Right forelimb (tissue), 1 donor: ENCODE measurements at regions not wholly inside any gene's neighbourhood (a gene's known extent, or its start where the extent isn't known, plus 50 kb on each side); places are given as distances from the start of the nearest gene placed in this dataset.
"Not testable (repeated sequence)": the region's sequence is repeated elsewhere in the genome, so short reads cannot be mapped to it uniquely, and the experiment has no call there.

Source experiments
- DNase-seq: peaks from one replicate; pipeline ENCODE4 v3.0.0-alpha.2; 2018

DNA sequence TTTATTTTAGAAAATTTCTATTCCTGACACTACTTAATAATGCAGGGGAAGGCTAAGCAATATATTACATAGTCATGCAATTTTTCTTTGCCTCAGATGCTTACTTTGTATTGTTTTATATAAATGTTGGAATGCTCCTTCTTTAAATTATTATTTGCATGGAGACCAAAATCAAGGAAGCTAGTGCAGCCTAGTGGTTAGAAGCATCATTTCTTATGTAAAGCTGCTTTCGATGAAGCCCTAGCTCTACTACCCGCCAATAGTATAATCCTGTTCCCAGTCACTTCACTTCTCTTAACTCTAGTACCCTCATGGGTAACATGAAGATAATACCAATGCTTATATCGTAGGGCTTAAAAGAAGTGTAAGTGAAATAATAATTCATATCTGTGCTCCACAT lies 198.9 kb downstream of the LRATD1 start:
- no peak for DNase-seq

DNA sequence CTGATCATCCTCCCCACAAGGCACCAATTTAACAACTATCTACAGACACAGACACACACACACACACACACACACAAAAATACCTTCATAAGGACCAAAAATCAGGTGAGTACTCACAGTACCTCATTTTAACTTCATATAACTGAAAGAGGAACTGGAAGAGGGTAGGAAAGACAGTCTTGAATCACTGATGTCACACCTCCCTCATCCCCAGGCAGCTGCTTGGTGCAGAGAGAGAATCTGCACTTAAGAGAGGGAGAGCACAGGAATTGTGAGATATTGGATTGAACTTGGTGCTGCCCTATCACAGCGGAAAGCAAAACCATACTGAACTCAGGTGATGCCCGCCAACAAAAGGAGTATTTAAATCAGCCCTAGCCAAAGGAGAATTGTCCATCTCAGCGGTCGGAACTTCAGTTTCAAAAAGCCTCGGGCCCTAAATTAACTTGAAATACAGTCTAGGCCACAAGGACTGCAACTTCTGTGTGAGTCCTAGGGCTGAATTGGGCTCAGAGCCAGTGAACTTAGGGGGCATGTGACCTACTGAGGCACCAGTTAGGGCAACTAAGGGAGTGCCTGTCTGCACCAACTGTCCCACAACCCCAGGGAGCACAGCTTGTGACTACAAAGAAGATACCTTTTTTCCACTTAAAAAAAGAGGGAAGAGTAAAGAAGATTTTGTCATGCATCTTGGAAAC lies 211.1 kb downstream of the LRATD1 start:
- DNase-seq: no peak

DNA sequence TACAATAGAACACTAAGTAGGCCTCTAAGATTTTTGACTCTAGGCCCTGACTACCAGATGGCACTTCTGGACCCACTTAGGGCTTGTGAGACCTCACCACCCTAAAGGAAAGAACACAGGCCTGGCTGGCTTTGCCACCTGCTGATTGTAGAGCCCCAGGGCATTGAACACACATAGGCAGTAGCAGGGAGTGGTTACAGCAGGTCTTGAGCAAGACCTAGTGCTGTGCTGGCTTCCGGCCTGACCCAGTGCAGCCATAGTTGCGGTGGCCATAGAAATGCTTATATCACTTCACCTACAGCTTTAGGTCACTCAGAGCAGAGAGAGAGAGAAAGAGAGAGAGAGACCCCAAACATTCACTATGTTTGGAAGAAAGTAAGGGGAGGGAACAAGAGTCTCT lies 223.2 kb downstream of the LRATD1 start:
- no peak for DNase-seq

DNA sequence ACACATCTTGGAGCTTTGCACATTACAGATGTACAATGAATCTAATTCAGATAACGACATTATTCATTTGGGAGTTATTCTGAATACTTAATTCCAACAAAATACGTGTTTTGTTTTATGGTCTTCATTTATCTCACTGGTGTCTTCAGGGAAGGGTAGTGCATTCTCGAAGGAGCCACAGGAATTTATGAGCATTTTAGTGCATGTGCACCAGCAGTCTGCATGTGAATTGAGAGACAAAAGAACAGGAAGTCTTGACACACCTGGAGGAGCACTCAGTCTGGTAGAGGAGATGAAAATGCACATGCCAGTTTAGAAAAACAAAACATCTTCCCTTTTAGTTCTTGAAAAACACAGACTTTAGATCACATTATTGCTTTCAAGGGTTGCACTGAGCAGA lies 228.7 kb downstream of the LRATD1 start:
- no peak for DNase-seq

DNA sequence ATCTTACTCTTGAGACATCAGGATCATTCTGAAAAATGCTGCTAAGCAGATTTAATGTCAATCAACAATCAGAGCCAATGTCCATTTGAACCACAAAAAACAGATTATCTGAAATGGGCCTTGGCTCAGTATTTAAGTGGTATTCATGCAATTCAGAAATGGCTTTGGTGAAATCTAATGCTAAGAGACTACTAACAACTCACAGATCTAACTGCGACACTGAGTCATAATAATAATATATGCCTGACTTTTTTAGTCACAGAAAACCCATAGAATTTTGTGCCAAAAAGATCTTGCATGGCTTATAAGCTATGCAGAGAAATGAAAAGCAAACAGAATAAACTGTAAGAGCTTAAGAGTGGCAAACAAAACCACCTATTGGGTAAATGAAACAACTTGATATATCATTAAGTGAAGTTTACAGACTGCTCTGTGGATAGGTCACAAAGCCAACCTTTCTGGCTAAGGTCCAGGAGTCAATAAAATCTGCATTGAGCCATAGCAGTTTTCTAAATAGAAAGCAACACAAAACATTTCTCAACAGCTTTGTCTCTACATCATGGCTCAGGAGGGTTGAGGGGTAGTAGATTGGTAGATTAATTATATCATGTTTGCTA lies 234.3 kb downstream of the LRATD1 start:
- no peak for DNase-seq

DNA sequence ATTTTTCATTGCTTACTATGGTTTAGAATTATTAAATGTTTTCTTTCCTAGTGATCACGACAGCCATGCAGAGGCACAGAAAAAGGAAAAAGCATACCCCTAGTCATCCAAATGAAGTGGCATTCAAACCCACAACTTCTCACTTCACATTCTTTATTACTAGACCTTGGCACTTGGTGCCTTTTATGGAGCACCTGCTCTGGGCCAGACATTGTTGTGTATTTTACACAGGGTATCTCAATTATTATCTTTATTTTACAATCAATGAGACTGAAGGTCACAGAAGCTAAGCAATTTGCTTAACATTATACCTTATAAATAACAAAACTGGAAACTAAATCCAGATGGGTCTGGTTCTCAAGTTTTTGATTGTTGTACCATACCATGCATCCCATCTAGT lies 235.3 kb downstream of the LRATD1 start:
- no peak for DNase-seq

DNA sequence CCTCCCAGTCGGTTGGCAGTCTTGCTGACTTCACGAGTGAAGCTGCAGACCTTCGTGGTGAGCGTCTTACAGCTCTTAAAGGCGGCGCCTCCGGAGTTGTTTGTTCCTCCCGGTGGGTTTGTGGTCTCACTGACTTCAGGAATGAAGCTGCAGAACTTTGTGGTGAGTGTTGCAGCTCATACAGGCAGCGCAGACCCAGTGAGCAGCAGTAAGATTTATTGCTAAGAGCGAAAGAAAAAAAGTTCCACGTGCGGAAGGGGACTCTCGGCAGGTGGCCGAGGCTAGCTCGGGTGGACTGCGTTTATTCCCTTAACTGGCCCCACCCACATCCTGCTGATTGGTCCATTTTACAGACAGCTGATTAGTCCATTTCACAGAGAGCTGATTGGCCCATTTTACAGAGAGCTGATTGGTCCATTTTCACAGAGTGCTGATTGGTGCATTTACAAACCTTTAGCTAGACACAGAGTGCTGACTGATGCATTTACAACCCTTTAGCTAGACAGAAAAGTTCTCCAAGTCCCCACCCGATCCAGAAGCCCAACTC lies 240.3 kb downstream of the LRATD1 start:
- DNase-seq: no peak

DNA sequence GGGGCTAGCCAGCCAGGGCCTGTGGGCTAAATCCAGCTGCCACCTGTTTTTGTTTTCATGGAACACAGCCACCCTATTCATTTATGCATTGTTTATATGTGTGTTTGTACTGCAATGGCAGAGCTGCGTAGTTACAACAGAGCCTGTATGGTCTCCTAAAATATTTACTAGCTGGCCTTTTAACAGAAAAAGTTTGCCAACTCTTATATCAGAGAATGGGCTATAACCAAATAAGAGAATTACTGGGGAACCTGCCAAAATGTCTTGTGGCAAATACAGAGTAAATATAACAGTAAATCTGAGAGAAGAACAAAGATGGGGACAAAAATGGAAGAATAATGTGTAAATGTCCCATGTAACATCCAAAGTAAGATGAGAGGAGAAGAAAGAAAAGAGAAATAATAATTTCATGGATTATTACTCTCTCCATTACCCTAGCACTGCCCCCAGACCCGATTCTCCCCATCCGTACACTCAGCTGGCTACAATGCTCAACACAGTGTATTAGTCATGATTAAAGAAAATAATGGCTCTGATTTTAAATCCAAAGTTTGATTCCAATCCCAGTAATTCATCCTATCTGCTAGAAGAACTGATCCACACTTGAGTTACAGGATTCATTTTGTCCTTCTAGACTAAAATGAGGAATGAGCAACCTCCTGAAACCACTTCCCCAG lies 249.3 kb downstream of the LRATD1 start:
- DNase-seq: no peak

DNA sequence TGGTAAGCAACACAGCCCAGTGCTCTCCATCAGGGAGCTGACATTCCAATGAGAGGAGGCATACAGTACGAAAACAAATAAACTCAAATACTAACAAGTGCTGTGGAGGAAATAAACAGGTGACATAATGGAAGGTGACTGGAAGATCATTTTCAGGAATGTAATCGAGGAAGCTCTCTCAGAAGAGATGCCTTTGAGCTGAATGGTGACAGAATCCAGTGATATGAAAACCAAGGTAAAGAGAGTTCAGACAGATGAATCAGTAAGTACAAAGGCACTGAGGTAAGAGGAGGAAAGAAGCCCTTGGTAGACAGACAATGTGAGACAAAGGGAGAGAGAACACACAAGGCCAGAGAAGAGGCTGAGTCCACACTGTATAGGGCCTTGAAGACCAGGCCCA lies 252.1 kb downstream of the LRATD1 start:
- DNase-seq: no peak

DNA sequence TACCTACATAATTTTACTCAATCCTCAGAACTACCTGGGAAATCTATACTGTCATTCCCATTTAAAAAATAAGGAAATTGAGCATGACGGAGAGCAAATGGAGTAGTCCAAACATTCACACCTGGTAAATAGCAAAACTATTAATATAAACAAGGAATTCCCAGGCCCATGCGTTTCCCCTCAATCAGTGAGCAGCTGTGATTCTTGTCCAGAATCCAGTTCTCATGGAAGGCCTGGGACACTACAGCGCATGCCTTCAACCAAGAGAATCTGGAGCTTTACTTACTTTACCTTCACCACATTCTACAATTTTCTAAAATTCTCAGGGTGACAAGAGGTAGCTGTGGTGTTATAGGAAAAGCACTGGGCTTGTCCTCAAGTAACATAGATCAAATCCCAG lies 259.0 kb downstream of the LRATD1 start:
- DNase-seq: no peak

DNA sequence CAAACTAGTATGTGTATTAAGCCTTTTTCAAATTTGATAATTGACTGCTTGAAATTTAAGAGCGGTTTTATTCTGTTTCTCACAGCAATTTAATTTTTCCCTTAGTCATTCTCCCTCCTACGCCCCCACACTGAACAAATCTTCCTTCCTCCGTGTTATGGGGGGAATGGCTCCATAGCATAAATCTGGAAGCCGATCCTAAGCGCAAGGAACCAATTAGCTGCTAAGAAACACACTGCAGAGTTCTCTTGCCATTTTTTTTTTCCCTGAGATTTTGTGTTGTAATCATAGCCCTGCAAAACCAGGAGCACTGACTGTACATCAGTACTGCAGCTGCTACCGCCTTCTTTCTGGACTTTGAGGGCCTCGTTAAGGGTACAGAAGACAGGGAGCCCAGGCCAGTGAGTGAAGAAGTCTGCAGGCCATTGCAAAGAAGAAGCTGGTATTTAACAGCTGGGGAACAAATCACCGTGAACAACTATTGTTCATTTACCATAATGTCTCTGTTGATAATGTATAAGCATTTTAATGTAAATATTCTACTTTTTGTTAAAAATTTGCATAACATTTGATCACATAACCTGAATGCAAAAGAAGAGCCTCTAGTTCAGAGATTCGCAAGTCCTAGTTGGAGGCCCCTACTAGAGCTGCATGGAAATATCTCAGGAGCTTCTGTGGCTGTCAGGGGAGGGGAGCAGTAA lies 264.0 kb downstream of the LRATD1 start:
- no peak for DNase-seq

DNA sequence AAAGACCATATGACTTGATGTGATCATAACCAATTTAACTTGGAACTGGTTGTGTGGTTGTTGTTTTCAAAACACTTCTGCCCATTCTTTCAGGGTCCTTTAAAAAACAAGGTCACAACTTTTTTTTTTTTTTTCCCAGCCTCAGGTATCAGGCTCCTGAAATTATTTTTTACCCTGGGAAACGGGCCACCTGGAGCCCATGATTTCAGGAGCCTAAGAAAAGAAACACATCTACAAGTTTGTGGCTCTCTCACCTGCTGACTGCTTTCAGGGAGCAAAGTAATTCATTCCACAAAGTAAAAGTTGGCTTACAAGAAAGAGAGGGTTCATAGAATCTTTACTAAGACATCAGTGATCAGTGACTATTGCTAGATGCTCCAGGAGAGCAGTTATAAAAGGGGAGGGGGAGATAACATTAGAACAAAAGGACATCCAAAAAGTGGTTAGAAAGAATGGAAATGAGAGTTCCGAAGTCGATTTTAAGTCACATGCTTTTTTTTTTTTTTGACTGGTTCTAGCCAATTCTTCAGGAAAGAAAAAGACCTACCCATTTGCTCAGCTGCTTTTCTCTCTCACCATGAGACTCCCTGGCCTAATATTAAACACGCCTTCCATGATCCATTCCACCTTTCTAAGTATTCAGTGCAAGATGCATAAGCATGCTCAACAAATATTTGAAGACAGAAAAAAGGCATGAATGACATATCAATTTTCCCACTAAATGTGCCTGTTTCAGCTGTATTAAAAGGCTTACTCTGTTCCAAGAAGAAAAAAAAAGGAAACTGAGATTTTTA lies 267.3 kb downstream of the LRATD1 start:
- DNase-seq: no peak

DNA sequence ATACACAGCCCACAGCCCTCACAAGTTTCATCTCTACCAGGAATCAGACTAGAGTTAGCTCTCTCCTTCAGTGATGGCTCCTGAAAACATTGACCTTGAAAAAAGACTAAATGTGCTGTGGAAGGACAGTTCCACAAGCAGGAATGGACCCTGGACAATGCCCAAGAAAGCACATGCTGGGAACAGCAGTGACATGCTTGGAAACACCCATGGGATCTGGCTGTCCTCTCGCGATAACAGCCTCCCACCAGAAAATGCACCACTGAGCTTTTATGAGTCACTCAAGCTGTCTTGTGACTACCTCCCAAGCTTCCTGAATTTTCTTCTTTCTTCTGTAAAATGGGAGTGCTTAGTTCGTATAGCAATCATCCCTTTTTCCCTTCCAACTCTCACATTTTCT lies 269.2 kb downstream of the LRATD1 start:
- DNase-seq: no peak

DNA sequence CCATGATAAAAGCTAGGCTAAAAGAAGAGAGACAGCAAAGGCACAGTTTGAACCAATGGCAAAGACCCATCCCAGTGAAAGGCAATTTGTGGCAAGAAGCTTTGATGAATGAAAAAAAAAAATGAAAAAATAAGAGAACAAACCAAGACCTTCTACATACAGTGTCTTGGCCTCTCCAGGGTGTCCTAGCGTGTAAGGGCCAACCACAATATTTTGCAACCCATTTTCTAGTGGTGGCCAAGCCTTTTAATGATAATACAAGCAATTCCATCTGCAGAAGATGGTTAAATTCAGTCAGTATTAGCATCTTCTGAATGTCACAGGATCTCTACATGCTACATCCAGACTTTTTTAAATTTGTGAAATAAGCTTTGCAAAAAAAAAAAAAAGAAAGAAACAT lies 270.4 kb downstream of the LRATD1 start:
- DNase-seq: no peak

DNA sequence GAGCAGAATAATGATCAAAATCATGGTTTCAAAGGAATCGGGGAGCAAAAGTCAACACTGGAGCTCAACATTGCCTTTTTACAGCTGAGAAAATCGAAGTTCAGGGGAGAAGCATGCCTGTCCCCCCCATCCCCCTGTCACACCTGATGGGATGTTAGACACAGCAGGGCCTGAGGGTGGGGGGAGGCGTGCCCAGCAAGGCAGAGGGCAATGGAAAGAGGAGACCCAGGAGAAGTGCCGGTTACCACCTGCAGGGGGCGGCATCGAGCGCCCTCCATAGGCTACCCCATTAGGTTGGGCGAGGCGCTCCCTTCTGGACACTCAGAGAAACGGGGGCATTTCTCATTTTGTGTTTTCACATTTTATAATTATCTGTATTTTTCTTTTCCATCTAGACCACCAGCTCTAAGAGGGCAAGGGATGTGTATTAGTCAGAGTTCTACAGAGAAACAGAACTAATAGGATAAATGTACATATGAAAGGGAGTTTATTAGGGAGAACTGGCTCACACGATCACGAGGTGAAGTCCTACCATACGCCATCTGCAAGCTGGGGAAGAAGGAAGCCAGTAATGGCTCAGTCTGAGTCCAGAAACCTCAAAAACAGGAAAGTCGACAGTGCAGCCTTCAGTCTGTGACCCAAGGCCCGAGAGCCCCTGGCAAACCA lies 271.3 kb downstream of the LRATD1 start:
- no peak for DNase-seq

DNA sequence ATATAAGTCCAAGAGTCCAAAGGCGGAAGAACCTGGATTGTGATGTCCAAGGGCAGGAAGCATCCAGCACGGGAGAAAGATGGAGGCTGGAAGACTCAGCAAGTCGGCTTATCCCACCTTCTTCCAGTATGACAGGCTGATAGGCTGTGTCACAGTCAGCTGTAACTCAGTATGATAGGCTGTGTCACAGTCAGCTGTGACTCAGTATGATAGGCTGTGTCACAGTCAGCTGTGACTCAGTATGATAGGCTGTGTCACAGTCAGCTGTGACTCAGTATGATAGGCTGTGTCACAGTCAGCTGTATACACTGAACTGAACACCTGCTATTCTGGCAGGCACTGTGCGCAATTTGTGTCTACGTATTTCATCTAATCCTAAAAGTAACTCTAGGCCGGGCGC lies 271.9 kb downstream of the LRATD1 start:
- DNase-seq: not testable (repeated sequence)

DNA sequence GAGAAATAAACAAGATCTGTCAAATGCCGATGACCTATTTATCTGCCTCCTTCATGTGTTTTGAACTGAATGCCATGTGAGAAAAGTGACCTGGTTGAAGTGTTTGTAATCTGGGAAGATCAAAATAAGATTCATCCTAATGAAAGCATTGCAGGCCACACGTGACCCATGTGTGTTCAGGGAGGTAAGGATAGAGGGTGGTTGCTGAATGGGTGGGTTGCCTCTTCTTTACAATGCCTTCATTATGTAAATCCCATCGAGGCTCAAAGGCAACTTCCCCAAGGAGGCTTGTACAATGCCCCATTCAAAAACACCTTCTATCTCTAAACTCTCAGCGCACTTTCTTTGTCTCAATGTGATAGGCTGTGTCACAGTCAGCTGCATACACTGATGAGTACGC lies 273.1 kb downstream of the LRATD1 start:
- no peak for DNase-seq

DNA sequence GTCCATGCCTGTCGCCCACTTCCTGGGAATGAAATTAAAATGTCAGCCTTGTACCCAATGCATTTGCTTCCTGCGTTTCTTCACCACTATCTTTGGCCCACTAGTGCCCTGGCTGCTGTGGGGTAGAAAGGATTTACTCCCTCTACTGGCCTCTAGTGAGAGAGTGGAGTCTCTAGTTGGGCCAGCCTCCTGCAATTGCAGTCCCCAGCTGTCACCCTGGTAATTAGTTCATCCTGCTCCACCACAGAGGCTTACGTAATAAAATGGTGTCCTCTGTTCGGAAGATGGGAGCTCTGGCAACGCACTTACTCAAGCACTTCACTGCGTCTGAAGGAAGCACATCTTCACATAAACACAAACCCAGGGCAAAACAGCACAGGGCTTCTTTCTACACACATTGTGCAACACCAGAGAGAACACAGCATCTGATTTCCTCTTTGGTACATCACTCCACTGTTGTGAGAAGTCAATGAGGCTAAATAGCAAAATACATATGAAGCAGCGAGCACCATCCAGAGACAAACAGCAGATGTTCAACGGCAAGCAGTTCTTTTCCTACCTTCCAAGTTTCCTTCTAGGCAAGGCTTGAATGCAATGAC lies 274.6 kb downstream of the LRATD1 start:
- DNase-seq: no peak

DNA sequence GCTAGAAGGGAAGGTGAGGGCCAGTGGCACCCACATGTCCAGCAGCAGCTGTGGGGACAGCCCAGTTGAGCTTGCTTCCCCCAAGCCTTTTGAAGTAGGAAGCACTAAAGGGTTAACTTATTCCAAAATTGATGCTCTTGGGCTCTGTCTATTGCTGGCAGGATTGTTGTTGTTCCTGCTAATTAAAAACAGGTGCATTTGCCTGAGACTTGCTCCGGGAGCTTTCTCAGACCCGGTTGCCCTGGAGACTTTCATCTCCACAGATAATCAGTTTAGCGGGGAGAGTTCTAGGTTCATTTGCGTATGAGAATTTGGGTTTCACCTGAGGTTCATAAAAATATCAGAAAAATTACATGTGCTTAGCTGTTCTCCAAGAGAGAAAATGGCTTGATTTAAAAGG lies 277.3 kb downstream of the LRATD1 start:
- DNase-seq: no peak

DNA sequence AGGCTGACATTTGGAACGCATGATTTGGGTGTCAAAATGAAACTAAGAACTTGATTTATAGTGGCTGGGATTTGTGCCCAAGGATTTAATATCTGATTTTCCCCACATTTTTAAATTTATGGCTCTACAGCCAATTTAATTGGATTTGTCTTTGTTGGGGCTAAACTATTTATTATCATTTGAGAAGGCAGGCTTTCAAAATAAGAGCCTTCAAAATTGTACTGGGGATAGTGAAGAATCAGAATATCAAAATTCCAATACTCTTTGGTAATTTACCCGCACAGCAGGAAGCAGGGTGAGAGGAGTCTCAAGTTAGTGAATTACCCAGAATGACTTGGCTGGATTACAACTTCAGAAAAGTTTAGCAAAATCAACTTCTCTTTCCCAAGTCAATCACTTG lies 278.1 kb downstream of the LRATD1 start:
- DNase-seq: no peak

DNA sequence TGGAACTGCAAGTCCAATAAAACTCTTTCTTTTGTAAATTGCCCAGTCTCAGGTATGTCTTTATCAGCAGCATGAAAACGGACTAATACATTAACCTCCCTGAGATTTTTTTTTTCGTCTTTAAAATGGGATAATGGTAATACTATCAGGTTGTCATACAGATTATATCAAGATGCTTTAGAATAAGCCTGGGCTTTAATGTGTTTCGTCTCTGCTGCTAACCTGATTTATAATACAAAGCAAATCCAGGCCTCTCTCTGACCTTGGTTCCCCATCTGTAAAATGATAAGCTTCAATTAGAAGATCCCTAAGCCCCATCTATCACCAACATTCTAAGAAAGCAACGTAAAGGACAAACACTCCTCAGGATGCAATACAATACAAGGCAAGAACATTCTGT lies 283.5 kb downstream of the LRATD1 start:
- no peak for DNase-seq
